Heart left ventricle (tissue), 16 donors: ENCODE measurements at regions not wholly inside any gene's neighbourhood (a gene's known extent, or its start where the extent isn't known, plus 50 kb on each side); places are given as distances from the start of the nearest gene placed in this dataset.
"Not testable (repeated sequence)": the region's sequence is repeated elsewhere in the genome, so short reads cannot be mapped to it uniquely, and the experiment has no call there.

Experiments used
- ATAC-seq, 4 donors: fragments of 200-7000 bp; cut with Tn5 transposase; one replicate each; pipeline ENCODE4 v1.9.1; 2020 to 2022; ENCODE audit warnings: moderate library complexity in 4 of 4, mild to moderate bottlenecking in 3 of 4, moderate number of reproducible peaks in 1 of 4
- DNase-seq, 5 donors: peaks; one replicate each; pipeline ENCODE4 v3.0.0-alpha.2; 2020
- H3K27ac ChIP-seq, 12 donors: fragments of 200-600 bp; sonication (generic) in 4 of 12; one replicate each; pipeline versions ENCODE4 v1.5.0 to v1.8.0; 2016 to 2022; ENCODE audit warnings: mild to moderate bottlenecking in 2 of 12
- H3K27me3 ChIP-seq, 9 donors: fragments of 200-600 bp; sonication (generic) in 2 of 9; one replicate each; pipeline versions ENCODE4 v1.5.1 to v1.8.0; 2016 to 2022; ENCODE audit warnings: mild to moderate bottlenecking in 3 of 9
- H3K36me3 ChIP-seq, 9 donors: fragments of 200-600 bp; sonication (generic) in 2 of 9; one replicate each; pipeline versions ENCODE4 v1.5.0 to v1.8.0; 2018 to 2022; ENCODE audit warnings: mild to moderate bottlenecking in 2 of 9
- H3K4me1 ChIP-seq, 12 donors: fragments of 200-600 bp; sonication (generic) in 4 of 12; one replicate each; pipeline versions ENCODE4 v1.5.0 to v1.8.0; 2016 to 2022; ENCODE audit warnings: mild to moderate bottlenecking in 3 of 12
- H3K4me3 ChIP-seq, 12 donors: fragments of 200-600 bp; sonication (generic) in 4 of 12; one replicate each; pipeline versions ENCODE4 v1.5.0 to v1.8.0; 2017 to 2022; ENCODE audit warnings: mild to moderate bottlenecking in 9 of 12, moderate library complexity in 4 of 12
- H3K9me3 ChIP-seq, 12 donors: fragments of 200-600 bp; sonication (generic) in 4 of 12; one replicate each; pipeline versions ENCODE4 v1.5.0 to v1.8.0; 2016 to 2022; ENCODE audit warnings: mild to moderate bottlenecking in 1 of 12
- POLR2A ChIP-seq, 2 donors: fragments of 450-650 bp; IDR thresholded peaks; one replicate each; pipeline ENCODE4 v1.6.1; 2017; ENCODE audit warnings: antibody characterized with exemption in 2 of 2, mild to moderate bottlenecking in 2 of 2, moderate library complexity in 2 of 2
- WGBS, 4 donors: extraction: QIAGEN DNeasy Blood & Tissue Kit in 2 of 4; methylation state at CpG; one replicate each; pipeline versions ENCODE4 v1.1.5 to v1.1.7; 2013 to 2018; 5-methylcytosine and 5-hydroxymethylcytosine counted together
- intact Hi-C, 10 donors: fragments of 100-400 bp; cut with DNase I; formaldehyde crosslinking; loops; one replicate each; pipeline versions ENCODE4 v1.11.1 to v1.14.2; 2022
- TF ChIP-seq, protein P1 (sequence below), 12 donors: fragments of 200-600 bp; sonication (generic) in 4 of 12; IDR thresholded peaks; one replicate each; pipeline versions ENCODE4 v1.5.0 to v1.8.0; 2018 to 2022; ENCODE audit warnings: antibody characterized with exemption in 12 of 12, mild to moderate bottlenecking in 5 of 12
- donor health status: ischemic (EF 13 %, LVEDD 7.1; RV severe dilation, severe dysfunction).
- donor health status: healthy with polysubstance abuse.
- donor health status: DM: no; HTN: yes; CAD: no.
- donor health status: DM: no; HTN: no; CAD: no.
- donor health status: ischemic (EF 25% LVEDD 6.9; RV normal size, moderate dysfunction).
- donor health status: ischemic (EF 25% LVEDD 5.7; RV mildly dilated, moderate dysfunction).
- donor health status: healthy.
- donor health status: DM: yes; HTN: yes; CAD: no.
- donor health status: ischemic (EF 35%, LVEDD 5.7; RV mildly dilated, moderate dysfunction).
- donor health status: nonischemic (EF 11% LVEDD 7.7; RV severe dilation, severe dysfunction).
- donor health status: DM: yes; HTN: yes; CAD: no.
- donor health status: PGD.
- donor health status: ischemic (EF 29% LVEDD 5.4; RV normal size, mild dysfunction).
- donor health status: nonischemic (EF 23%, LVEDD 6.1; RV moderate dilation, normal function).

DNA sequence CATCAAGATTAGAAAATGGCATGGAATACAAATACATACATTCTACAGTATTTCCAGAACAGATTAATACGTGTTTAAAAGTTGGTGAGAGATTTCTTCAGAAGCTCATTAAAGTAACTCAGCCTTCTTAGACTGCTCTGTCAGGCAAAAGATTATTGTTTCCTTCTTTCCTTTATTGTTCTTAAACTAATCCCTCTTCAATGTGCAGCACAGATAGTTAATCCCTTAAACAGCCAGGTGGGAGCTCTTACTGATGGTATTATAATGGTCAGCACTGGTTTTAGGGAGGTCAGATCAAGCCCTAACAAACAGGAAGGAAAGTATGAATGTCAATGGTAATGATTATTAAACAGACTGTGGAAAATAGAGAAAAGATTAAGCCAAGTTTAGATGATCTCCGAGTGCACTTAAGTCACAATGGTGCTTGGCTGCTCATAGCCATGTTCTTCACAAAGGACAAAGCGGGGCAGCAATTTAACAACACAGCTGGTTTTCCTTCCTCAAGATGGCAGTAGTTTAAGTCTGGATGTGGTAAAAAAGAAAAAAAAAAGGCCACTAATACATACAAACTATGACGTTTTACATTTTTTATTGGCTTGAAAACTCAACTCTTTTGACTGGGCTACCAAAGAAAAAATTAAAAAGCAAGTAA, 992.6 kb downstream of the PCDH9 start:
- Histone ChIP-seq H3K36me3 (no peaks in the 10 kb centered on the region), H3K4me1 (no peaks in the 10 kb centered on the region), H3K27me3 (no peaks in the 10 kb centered on the region), H3K4me3 (no peak overlapping the region), H3K9me3 (no peaks in the 10 kb centered on the region), H3K27ac (no peak overlapping the region)
- DNase-seq (no peak), ATAC-seq (no peak)
- intact Hi-C loops, result no loop called here
- TF ChIP-seq, protein P1, sequence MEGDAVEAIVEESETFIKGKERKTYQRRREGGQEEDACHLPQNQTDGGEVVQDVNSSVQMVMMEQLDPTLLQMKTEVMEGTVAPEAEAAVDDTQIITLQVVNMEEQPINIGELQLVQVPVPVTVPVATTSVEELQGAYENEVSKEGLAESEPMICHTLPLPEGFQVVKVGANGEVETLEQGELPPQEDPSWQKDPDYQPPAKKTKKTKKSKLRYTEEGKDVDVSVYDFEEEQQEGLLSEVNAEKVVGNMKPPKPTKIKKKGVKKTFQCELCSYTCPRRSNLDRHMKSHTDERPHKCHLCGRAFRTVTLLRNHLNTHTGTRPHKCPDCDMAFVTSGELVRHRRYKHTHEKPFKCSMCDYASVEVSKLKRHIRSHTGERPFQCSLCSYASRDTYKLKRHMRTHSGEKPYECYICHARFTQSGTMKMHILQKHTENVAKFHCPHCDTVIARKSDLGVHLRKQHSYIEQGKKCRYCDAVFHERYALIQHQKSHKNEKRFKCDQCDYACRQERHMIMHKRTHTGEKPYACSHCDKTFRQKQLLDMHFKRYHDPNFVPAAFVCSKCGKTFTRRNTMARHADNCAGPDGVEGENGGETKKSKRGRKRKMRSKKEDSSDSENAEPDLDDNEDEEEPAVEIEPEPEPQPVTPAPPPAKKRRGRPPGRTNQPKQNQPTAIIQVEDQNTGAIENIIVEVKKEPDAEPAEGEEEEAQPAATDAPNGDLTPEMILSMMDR (IDR thresholded peaks at IDR 0.05), result no peak
- no peak for TF ChIP-seq POLR2A (IDR thresholded peaks at IDR 0.05)
- WGBS, 4 donors, result 78 to 86% (median 82%) methylated on average over 4 of the region's 4 CpGs

DNA sequence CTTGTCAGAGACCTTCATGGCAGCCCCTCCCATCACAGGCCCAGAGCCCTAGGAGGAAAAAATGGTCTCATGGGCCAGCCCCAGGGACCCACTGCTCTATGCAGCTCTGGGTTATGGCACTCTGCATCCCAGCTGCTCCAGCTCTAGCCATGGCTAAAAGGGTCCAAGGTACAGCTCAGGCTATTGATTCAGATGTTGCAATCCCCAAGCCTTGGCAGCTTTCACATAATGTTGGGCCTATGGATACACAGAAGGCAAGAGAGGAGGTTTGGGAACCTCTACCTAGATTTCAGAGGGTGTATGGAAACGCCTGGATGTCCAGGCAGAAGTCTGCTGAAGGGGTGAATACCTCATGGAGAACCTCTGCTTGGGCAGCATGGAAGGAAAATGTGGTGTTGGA, 996.0 kb downstream of the PCDH9 start:
- TF ChIP-seq, protein P1 (IDR thresholded peaks at IDR 0.05), result no peak
- no peak for TF ChIP-seq POLR2A (IDR thresholded peaks at IDR 0.05)
- intact Hi-C loops, result no loop called here
- Histone ChIP-seq H3K4me1 (no peaks in the 10 kb centered on the region), H3K27ac (no peak overlapping the region), H3K9me3 (no peaks in the 10 kb centered on the region), H3K4me3 (no peak overlapping the region), H3K27me3 (no peaks in the 10 kb centered on the region), H3K36me3 (no peaks in the 10 kb centered on the region)
- no peak for DNase-seq
- WGBS, 4 donors, result 33 to 54% (median 49%) methylated on average over 1 of the region's 1 CpG
- no peak for ATAC-seq

DNA sequence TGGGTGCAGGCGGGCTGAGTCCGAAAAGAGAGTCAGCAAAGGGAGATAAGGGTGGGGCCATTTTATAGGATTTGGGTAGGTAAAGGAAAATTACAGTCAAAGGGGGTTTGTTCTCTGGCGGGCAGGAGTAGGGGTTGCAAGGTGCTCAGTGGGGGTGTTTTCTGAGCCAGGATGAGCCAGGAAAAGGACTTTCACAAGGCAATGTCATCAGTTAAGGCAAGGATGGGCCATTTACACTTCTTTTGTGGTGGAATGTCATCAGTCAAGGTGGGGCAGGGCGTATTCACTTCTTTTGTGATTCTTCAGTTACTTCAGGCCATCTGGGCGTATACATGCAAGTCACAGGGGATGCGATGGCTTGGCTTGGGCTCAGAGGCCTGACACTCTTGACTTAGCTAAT, 998.2 kb downstream of the PCDH9 start:
- H3K4me1 ChIP-seq, H3K9me3 ChIP-seq, H3K27me3 ChIP-seq, ATAC-seq, H3K4me3 ChIP-seq, intact Hi-C loops, H3K27ac ChIP-seq, H3K36me3 ChIP-seq, DNase-seq: not testable (repeated sequence)
- WGBS, 4 donors, result 89 to 94% (median 91%) methylated on average over 4 to 6 of the region's 6 CpGs

DNA sequence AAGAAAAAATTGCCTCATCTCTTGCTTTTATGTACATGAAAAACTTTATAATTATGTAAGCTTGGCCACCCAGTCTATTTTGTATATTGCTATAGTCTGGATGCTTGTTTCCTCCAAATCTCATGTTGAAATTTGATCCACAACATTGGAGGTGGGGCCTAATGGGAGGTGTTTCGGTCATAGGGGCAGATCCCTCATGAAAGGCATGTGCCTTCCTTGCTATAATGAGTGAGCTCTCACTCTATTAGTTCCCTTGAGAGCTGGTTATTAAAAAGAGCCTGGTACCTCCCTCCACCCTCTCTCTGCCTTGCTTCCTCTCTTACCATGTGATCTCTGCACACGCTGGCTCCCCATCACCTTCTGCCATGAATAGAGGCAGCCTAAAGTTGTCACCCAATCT, 1005.1 kb downstream of the PCDH9 start:
- no peak overlapping the region for H3K4me3 ChIP-seq
- H3K27me3 ChIP-seq, result no peaks in the 10 kb centered on the region
- H3K9me3 ChIP-seq, result no peaks in the 10 kb centered on the region
- H3K36me3 ChIP-seq, result no peaks in the 10 kb centered on the region
- no peak overlapping the region for H3K27ac ChIP-seq
- TF ChIP-seq, protein P1 (IDR thresholded peaks at IDR 0.05), result no peak
- TF ChIP-seq POLR2A (IDR thresholded peaks at IDR 0.05), result no peak
- WGBS, 4 donors, result 68 to 78% (median 73%) methylated on average over 2 of the region's 2 CpGs
- intact Hi-C loops, result no loop called here
- ATAC-seq, result no peak
- no peaks in the 10 kb centered on the region for H3K4me1 ChIP-seq
- no peak for DNase-seq

DNA sequence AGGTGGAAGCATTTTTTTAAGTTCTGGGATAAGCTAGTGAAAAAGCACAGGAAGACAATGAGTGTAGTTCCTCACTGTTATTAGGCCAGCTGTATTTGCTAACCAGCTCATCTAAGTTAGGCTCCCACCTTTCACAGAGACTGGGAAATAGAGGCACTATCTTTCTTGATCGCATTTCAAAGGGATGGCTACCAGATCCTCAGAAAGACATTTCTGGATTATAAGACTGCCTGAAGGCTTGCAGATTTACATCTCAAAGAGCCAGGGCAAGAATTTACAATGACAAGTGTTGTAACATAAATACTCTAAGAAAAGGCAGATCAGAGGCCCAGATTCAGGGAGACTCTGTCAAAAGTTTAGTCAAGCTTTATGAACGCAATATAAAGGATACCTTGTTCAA, 1005.5 kb downstream of the PCDH9 start:
- Histone ChIP-seq H3K27me3 (no peaks in the 10 kb centered on the region), H3K36me3 (no peaks in the 10 kb centered on the region), H3K4me1 (no peaks in the 10 kb centered on the region), H3K27ac (no peak overlapping the region), H3K4me3 (no peak overlapping the region), H3K9me3 (no peaks in the 10 kb centered on the region)
- no peak for TF ChIP-seq POLR2A (IDR thresholded peaks at IDR 0.05)
- no peak for DNase-seq
- WGBS, 4 donors, result 33 to 85% (median 62%) methylated on average over 2 of the region's 2 CpGs
- ATAC-seq, result no peak
- intact Hi-C loops, result no loop called here
